GM12892 (cell line): ENCODE measurements at regions not wholly inside any gene's neighbourhood (a gene's known extent, or its start where the extent isn't known, plus 50 kb on each side); places are given as distances from the start of the nearest gene placed in this dataset.

Source experiments
- POLR2A ChIP-seq: IDR thresholded peaks from 2 replicates; pipeline ENCODE4 v1.6.1; 2011; ENCODE audit warnings: low read depth, low read length, control low read depth
- POLR2AphosphoS5 ChIP-seq: IDR thresholded peaks from 2 replicates; pipeline ENCODE4 v1.6.1; 2011; ENCODE audit warnings: low read depth, low read length, control low read depth

GRCh38 chr5:73256862-73257261, 83.9 kb downstream of the TMEM174 start:
- TF ChIP-seq POLR2A (no peak), POLR2AphosphoS5 (no peak)
